ENCODE measurements at regions not wholly inside any gene's neighbourhood (a gene's known extent, or its start where the extent isn't known, plus 50 kb on each side); places are given as distances from the start of the nearest gene placed in this dataset.

- H3K9me3 ChIP-seq (replicated peaks; ENCODE audit: control insufficient read depth, low read depth, low read length): no peaks in the 10 kb centered on the region
- H3K27me3 ChIP-seq (ENCODE audit: control insufficient read depth, insufficient read depth, low read length): no peaks in the 10 kb centered on the region
- H3K4me3 ChIP-seq (ENCODE audit: low read length): no peak overlapping the region
- H3K4me1 ChIP-seq (ENCODE audit: control insufficient read depth, insufficient read depth, low read length): no peaks in the 10 kb centered on the region
- H3K36me3 ChIP-seq (ENCODE audit: control insufficient read depth, insufficient read depth, low read length): no peaks in the 10 kb centered on the region
- H3K27ac ChIP-seq (ENCODE audit: low read length): no peak overlapping the region
- no peak for DNase-seq
Observed at GRCh38 chr4:136737066-136737465, 795.2 kb downstream of the PCDH18 start.

DNA sequence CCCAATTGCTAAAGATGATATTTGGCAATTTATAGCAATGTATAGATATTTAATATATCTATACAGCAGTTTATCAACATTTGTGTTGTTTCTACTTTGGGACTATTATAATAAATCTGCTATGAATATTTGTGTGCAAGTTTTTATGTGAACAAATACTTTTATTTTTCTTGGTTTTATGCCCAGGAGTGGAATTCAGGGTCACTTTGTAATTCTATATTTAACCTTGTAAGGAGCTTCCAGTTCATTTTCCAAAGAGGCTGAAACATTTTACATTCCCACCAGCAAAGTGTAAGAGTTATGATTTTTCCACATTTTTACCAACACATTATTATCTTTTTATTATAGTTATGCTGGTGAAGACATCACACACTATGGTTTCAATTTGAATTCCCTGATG is 801.3 kb downstream of the PCDH18 start:
- no peaks in the 10 kb centered on the region for H3K27me3 ChIP-seq (ENCODE audit: control insufficient read depth, insufficient read depth, low read length)
- no peak overlapping the region for H3K4me3 ChIP-seq (ENCODE audit: low read length)
- no peak overlapping the region for H3K27ac ChIP-seq (ENCODE audit: low read length)
- no peaks in the 10 kb centered on the region for H3K9me3 ChIP-seq (replicated peaks; ENCODE audit: control insufficient read depth, low read depth, low read length)
- DNase-seq: peak; percentile 22
- no peaks in the 10 kb centered on the region for H3K4me1 ChIP-seq (ENCODE audit: control insufficient read depth, insufficient read depth, low read length)
- H3K36me3 ChIP-seq (ENCODE audit: control insufficient read depth, insufficient read depth, low read length): no peaks in the 10 kb centered on the region

- Histone ChIP-seq H3K4me3 (ENCODE audit: low read length) (no peak overlapping the region), H3K27ac (ENCODE audit: low read length) (no peak overlapping the region), H3K4me1 (ENCODE audit: control insufficient read depth, insufficient read depth, low read length) (no peaks in the 10 kb centered on the region), H3K27me3 (ENCODE audit: control insufficient read depth, insufficient read depth, low read length) (no peaks in the 10 kb centered on the region), H3K9me3 (replicated peaks; ENCODE audit: control insufficient read depth, low read depth, low read length) (no peaks in the 10 kb centered on the region), H3K36me3 (ENCODE audit: control insufficient read depth, insufficient read depth, low read length) (no peaks in the 10 kb centered on the region)
- no CpG with 5 or more reads among the region's 4 CpGs for WGBS (ENCODE audit: insufficient coverage)
- no peak for DNase-seq
Observed at GRCh38 chr4:136725286-136726081, 806.8 kb downstream of the PCDH18 start.

GRCh38 chr4:136713140-136713539 is 819.2 kb downstream of the PCDH18 start:
- no peak overlapping the region for H3K4me3 ChIP-seq (ENCODE audit: low read length)
- peaks cover 6% of the 10 kb centered on the region for H3K9me3 ChIP-seq (replicated peaks; ENCODE audit: control insufficient read depth, low read depth, low read length)
- H3K4me1 ChIP-seq (ENCODE audit: control insufficient read depth, insufficient read depth, low read length): no peaks in the 10 kb centered on the region
- no peaks in the 10 kb centered on the region for H3K27me3 ChIP-seq (ENCODE audit: control insufficient read depth, insufficient read depth, low read length)
- WGBS (ENCODE audit: insufficient coverage): no CpG with 5 or more reads among the region's 1 CpG
- no peak overlapping the region for H3K27ac ChIP-seq (ENCODE audit: low read length)
- no peak for DNase-seq
- H3K36me3 ChIP-seq (ENCODE audit: control insufficient read depth, insufficient read depth, low read length): no peaks in the 10 kb centered on the region

DNA sequence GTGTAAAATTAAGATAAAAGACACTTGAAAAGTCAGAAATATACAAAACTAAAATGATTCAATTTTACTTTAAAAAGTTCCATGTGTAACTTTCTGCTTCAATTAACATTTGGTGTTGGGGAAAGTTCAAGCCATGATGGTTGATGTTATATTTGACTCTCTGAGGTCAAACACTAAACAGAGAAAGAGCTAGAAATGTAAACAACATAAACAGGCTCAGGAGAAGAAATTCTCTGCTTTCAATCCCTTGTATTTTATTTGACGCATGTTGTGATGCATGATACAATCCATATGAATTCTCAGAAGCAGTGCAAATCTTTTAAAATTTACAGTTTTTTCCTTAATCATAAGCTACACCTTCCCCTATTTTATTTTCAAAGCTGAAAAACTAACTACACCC is 822.4 kb downstream of the PCDH18 start:
- no peaks in the 10 kb centered on the region for H3K9me3 ChIP-seq (replicated peaks; ENCODE audit: control insufficient read depth, low read depth, low read length)
- no peak overlapping the region for H3K27ac ChIP-seq (ENCODE audit: low read length)
- no peaks in the 10 kb centered on the region for H3K36me3 ChIP-seq (ENCODE audit: control insufficient read depth, insufficient read depth, low read length)
- H3K27me3 ChIP-seq (ENCODE audit: control insufficient read depth, insufficient read depth, low read length): no peaks in the 10 kb centered on the region
- H3K4me3 ChIP-seq (ENCODE audit: low read length): no peak overlapping the region
- DNase-seq: no peak
- no peaks in the 10 kb centered on the region for H3K4me1 ChIP-seq (ENCODE audit: control insufficient read depth, insufficient read depth, low read length)
- no CpG with 5 or more reads among the region's 1 CpG for WGBS (ENCODE audit: insufficient coverage)

DNA sequence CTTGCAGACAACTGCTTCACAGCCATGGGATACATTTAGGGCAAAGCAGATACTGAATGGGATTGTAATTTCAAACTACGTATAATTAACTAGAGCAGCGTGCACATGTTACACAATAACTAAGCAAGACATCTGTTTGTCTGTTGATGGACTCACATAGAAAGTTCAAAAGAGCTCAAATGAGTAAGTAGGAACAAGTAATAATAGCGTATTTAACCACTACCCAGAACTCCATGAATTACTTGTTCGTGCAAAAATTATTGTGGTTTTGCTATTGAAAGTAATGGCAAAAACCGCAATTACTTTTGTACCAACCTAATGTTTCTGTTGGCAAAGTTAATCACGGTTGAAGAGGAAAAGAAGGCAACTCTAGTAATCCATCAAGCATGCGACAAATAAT is 825.4 kb downstream of the PCDH18 start:
- WGBS (ENCODE audit: insufficient coverage): no CpG with 5 or more reads among the region's 7 CpGs
- Histone ChIP-seq H3K4me1 (ENCODE audit: control insufficient read depth, insufficient read depth, low read length) (no peaks in the 10 kb centered on the region), H3K27me3 (ENCODE audit: control insufficient read depth, insufficient read depth, low read length) (no peaks in the 10 kb centered on the region), H3K27ac (ENCODE audit: low read length) (no peak overlapping the region), H3K36me3 (ENCODE audit: control insufficient read depth, insufficient read depth, low read length) (no peaks in the 10 kb centered on the region), H3K9me3 (replicated peaks; ENCODE audit: control insufficient read depth, low read depth, low read length) (no peaks in the 10 kb centered on the region), H3K4me3 (ENCODE audit: low read length) (no peak overlapping the region)
- DNase-seq: no peak

- Histone ChIP-seq H3K36me3 (ENCODE audit: control insufficient read depth, insufficient read depth, low read length) (no peaks in the 10 kb centered on the region), H3K27ac (ENCODE audit: low read length) (no peak overlapping the region), H3K9me3 (replicated peaks; ENCODE audit: control insufficient read depth, low read depth, low read length) (no peaks in the 10 kb centered on the region), H3K27me3 (ENCODE audit: control insufficient read depth, insufficient read depth, low read length) (no peaks in the 10 kb centered on the region), H3K4me3 (ENCODE audit: low read length) (no peak overlapping the region), H3K4me1 (ENCODE audit: control insufficient read depth, insufficient read depth, low read length) (no peaks in the 10 kb centered on the region)
- DNase-seq: no peak
- 93% methylated on average over 3 of the region's 3 CpGs for WGBS (ENCODE audit: insufficient coverage)
Observed at GRCh38 chr4:136699905-136700304, 832.4 kb downstream of the PCDH18 start.

DNA sequence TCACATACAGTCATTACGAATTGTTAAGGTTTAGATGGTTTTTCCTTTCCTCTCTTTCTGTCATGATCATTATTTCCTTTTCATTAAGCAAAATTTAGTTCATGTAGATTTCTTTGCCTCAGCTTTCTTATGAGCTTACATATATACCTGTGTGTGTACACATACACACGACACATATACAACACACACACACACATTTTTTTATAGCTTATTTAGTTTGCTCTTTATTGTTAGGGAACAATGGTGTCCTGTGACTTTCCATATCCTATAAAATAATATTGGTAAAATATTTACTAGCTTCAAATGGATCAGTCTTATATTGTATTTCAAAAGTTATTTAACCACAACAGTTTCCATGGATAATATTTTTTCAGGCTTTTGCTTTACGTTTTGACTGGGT is 840.7 kb downstream of the PCDH18 start:
- no CpG with 5 or more reads among the region's 3 CpGs for WGBS (ENCODE audit: insufficient coverage)
- H3K36me3 ChIP-seq (ENCODE audit: control insufficient read depth, insufficient read depth, low read length): no peaks in the 10 kb centered on the region
- no peak overlapping the region for H3K4me3 ChIP-seq (ENCODE audit: low read length)
- H3K27ac ChIP-seq (ENCODE audit: low read length): no peak overlapping the region
- H3K4me1 ChIP-seq (ENCODE audit: control insufficient read depth, insufficient read depth, low read length): no peaks in the 10 kb centered on the region
- H3K9me3 ChIP-seq (replicated peaks; ENCODE audit: control insufficient read depth, low read depth, low read length): no peaks in the 10 kb centered on the region
- no peak for DNase-seq
- no peaks in the 10 kb centered on the region for H3K27me3 ChIP-seq (ENCODE audit: control insufficient read depth, insufficient read depth, low read length)

GRCh38 chr4:136690360-136690759 is 841.9 kb downstream of the PCDH18 start:
- WGBS (ENCODE audit: insufficient coverage): no CpG with 5 or more reads among the region's 1 CpG
- no peak overlapping the region for H3K4me3 ChIP-seq (ENCODE audit: low read length)

DNA sequence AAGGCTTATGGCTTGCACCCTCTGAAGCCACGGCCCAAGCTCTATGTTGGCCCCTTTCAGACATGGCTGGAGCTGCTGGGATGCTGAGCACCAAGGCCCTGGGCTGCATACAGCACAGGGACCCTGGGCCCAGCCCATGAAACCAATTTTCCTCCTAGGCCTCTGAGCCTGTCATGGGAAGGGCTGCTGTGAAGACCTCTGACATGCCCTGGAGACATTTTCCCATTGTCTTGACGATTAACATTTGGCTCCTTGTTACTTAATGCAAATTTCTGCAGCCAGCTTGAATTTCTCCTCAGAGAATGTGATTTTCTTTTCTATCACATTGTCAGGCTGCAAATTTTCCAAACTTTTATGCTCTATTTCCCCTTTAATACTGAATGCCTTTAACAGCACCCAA is 844.7 kb downstream of the PCDH18 start:
- no peak overlapping the region for H3K4me3 ChIP-seq (ENCODE audit: low read length)
- WGBS (ENCODE audit: insufficient coverage): 71% methylated on average over 2 of the region's 2 CpGs
- no peaks in the 10 kb centered on the region for H3K36me3 ChIP-seq (ENCODE audit: control insufficient read depth, insufficient read depth, low read length)
- no peak overlapping the region for H3K27ac ChIP-seq (ENCODE audit: low read length)
- no peak for DNase-seq
- no peaks in the 10 kb centered on the region for H3K9me3 ChIP-seq (replicated peaks; ENCODE audit: control insufficient read depth, low read depth, low read length)
- H3K27me3 ChIP-seq (ENCODE audit: control insufficient read depth, insufficient read depth, low read length): no peaks in the 10 kb centered on the region
- no peaks in the 10 kb centered on the region for H3K4me1 ChIP-seq (ENCODE audit: control insufficient read depth, insufficient read depth, low read length)

More at GRCh38 chr4:136690360-136690759, 841.9 kb downstream of the PCDH18 start:
- DNase-seq: no peak
- no peaks in the 10 kb centered on the region for H3K4me1 ChIP-seq (ENCODE audit: control insufficient read depth, insufficient read depth, low read length)
- no peaks in the 10 kb centered on the region for H3K27me3 ChIP-seq (ENCODE audit: control insufficient read depth, insufficient read depth, low read length)
- no peak overlapping the region for H3K27ac ChIP-seq (ENCODE audit: low read length)
- no peaks in the 10 kb centered on the region for H3K36me3 ChIP-seq (ENCODE audit: control insufficient read depth, insufficient read depth, low read length)
- H3K9me3 ChIP-seq (replicated peaks; ENCODE audit: control insufficient read depth, low read depth, low read length): no peaks in the 10 kb centered on the region

DNA sequence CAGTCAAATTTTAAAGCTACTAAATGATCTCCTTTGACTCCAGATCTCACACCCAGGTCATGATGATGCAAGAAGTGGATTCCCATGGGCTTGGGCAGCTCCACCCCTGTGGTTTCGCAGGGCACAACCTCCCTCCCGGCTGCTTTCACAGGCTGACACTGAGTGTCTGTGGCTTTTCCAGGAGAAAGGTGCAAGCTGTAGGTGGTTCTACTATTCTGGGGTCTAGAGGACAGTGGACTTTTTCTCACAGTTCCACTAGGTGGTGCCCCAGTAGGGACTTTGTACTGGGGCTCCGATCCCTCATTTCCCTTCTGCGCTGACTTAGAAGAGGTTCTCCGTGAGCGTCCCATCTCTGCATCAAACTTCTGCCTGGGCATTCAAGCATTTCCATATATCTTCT is 845.2 kb downstream of the PCDH18 start:
- H3K4me1 ChIP-seq (ENCODE audit: control insufficient read depth, insufficient read depth, low read length): no peaks in the 10 kb centered on the region
- H3K27ac ChIP-seq (ENCODE audit: low read length): no peak overlapping the region
- H3K36me3 ChIP-seq (ENCODE audit: control insufficient read depth, insufficient read depth, low read length): no peaks in the 10 kb centered on the region
- H3K9me3 ChIP-seq (replicated peaks; ENCODE audit: control insufficient read depth, low read depth, low read length): no peaks in the 10 kb centered on the region
- WGBS (ENCODE audit: insufficient coverage): 83% methylated on average over 4 of the region's 6 CpGs
- H3K27me3 ChIP-seq (ENCODE audit: control insufficient read depth, insufficient read depth, low read length): no peaks in the 10 kb centered on the region
- DNase-seq: no peak
- H3K4me3 ChIP-seq (ENCODE audit: low read length): no peak overlapping the region

All from muscle of leg (tissue), 3 donors.